ENCODE measurements at regions not wholly inside any gene's neighbourhood (a gene's known extent, or its start where the extent isn't known, plus 50 kb on each side); places are given as distances from the start of the nearest gene placed in this dataset.

DNA sequence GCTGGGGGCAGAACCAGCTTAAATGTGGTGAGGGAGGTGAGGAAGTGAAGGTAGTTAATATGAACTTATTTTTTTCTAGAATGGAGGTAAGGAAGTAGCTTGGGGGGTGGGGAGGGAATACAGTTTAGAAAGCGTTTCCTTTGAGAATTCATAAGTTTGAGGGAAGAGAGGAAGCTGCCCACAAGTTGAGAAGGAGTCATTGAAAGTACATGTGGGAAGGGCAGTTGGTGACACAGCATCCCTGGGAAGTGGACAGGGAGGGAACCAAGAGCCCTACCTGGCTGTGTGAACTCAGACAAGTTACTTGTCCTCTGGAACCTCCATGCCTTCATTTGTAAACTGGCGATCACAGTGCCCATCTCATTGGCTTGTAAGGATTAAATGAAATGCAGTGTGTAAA, 125.9 kb upstream of the SPON1 start:
- TF ChIP-seq, protein P1, sequence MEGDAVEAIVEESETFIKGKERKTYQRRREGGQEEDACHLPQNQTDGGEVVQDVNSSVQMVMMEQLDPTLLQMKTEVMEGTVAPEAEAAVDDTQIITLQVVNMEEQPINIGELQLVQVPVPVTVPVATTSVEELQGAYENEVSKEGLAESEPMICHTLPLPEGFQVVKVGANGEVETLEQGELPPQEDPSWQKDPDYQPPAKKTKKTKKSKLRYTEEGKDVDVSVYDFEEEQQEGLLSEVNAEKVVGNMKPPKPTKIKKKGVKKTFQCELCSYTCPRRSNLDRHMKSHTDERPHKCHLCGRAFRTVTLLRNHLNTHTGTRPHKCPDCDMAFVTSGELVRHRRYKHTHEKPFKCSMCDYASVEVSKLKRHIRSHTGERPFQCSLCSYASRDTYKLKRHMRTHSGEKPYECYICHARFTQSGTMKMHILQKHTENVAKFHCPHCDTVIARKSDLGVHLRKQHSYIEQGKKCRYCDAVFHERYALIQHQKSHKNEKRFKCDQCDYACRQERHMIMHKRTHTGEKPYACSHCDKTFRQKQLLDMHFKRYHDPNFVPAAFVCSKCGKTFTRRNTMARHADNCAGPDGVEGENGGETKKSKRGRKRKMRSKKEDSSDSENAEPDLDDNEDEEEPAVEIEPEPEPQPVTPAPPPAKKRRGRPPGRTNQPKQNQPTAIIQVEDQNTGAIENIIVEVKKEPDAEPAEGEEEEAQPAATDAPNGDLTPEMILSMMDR (IDR thresholded peaks at IDR 0.05; ENCODE audit: low read depth, low read length), result no peak
- no peak for TF ChIP-seq POLR2A (IDR thresholded peaks at IDR 0.05; ENCODE audit: extremely low read depth, insufficient read length)
